ENCODE measurements at regions not wholly inside any gene's neighbourhood (a gene's known extent, or its start where the extent isn't known, plus 50 kb on each side); places are given as distances from the start of the nearest gene placed in this dataset.

DNA sequence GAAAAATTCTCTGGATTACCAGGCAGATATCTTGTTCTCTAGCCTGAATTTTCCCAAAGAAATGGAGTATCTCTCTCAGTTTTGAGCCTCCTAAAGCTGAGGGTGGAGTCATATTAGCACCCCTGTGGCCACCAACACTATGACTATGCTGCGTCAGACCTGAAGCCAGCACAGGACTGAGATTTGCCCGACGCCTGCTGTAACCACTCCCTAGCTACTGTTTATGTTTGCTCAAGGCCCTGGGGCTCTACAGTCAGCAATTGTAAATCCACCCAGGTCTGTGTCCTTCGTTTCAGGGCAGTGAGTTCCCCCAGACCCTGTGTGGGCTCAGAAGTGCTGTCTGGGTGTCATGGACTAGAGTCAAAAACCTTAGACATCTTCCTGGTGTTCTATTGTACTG lies 61.4 kb downstream of the ZXDA start:
- Histone ChIP-seq H3K4me1 (replicated peaks) (no peaks in the 10 kb centered on the region), H3K9me3 (no peaks in the 10 kb centered on the region), H3K4me3 (no peak overlapping the region), H3K27me3 (replicated peaks; ENCODE audit: insufficient read depth) (no peaks in the 10 kb centered on the region), H3K27ac (no peak overlapping the region), H3K36me3 (no peaks in the 10 kb centered on the region)
- intact Hi-C loops (cut with DNase I), result no loop called here
- TF ChIP-seq, protein P1, sequence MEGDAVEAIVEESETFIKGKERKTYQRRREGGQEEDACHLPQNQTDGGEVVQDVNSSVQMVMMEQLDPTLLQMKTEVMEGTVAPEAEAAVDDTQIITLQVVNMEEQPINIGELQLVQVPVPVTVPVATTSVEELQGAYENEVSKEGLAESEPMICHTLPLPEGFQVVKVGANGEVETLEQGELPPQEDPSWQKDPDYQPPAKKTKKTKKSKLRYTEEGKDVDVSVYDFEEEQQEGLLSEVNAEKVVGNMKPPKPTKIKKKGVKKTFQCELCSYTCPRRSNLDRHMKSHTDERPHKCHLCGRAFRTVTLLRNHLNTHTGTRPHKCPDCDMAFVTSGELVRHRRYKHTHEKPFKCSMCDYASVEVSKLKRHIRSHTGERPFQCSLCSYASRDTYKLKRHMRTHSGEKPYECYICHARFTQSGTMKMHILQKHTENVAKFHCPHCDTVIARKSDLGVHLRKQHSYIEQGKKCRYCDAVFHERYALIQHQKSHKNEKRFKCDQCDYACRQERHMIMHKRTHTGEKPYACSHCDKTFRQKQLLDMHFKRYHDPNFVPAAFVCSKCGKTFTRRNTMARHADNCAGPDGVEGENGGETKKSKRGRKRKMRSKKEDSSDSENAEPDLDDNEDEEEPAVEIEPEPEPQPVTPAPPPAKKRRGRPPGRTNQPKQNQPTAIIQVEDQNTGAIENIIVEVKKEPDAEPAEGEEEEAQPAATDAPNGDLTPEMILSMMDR (IDR thresholded peaks at IDR 0.05), result no peak
- no peak for TF ChIP-seq POLR2AphosphoS5 (IDR thresholded peaks at IDR 0.05)
- TF ChIP-seq POLR2A (IDR thresholded peaks at IDR 0.05), result no peak
- DNase-seq (ENCODE audit: low spot score), result no peak
- WGBS, result 79% methylated on average over 4 of the region's 4 CpGs

DNA sequence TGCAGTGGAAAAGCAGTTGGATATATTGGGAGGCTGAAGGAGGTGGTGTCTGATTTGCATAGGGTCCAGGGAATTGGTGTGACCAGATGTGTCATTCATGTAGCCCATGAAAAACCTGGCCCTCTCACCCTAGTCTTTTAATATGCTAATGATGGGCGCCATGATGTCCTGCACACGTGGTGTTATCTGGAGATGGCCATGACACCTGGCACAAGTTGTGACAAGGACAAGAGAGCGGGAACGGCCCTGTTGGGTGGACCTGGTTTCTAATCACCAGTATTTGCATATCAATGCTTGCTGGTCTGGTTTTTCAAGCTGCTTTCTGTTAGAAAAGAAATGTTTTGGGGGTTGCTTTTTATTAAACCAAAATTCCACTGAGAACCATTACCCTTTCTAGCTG lies 87.4 kb downstream of the ZXDA start:
- WGBS, result 80% methylated on average over 2 of the region's 4 CpGs
- Histone ChIP-seq H3K4me1 (replicated peaks) (no peaks in the 10 kb centered on the region), H3K9me3 (no peaks in the 10 kb centered on the region), H3K27ac (no peak overlapping the region), H3K27me3 (replicated peaks; ENCODE audit: insufficient read depth) (no peaks in the 10 kb centered on the region), H3K4me3 (no peak overlapping the region), H3K36me3 (no peaks in the 10 kb centered on the region)
- intact Hi-C loops (cut with DNase I), result loop anchor here (5.0 to 10.0 kb wide), 2 partner anchors 99 to 202 kb away; no protein-coding TSS in a partner anchor
- DNase-seq (ENCODE audit: low spot score), result no peak
- TF ChIP-seq POLR2AphosphoS5 (IDR thresholded peaks at IDR 0.05), result no peak
- TF ChIP-seq POLR2A (IDR thresholded peaks at IDR 0.05), result no peak
- TF ChIP-seq, protein P1 (IDR thresholded peaks at IDR 0.05), result no peak

DNA sequence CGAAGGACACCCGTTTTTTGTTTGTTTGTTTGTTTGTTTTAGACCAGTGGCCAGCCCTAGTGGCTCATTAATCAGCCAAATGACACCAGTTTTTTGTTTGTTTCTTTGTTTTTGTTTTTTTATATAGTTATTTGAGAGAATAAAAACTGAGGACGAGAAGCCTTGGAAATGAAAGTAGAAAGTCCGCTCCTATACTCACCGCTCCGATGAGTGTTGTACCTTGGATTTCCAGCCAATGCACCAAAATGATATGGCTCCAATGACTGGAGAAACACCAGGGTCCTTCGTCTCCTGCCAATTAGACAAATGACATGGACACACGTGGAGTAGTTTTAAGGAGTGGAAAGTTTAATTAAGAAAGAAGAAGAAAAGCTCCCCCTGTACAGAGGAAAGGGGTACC lies 87.9 kb downstream of the ZXDA start:
- DNase-seq (ENCODE audit: low spot score), result no peak
- intact Hi-C loops (cut with DNase I), result loop anchor here (5.0 to 10.0 kb wide), 2 partner anchors 100 to 202 kb away; no protein-coding TSS in a partner anchor
- Histone ChIP-seq H3K4me3 (no peak overlapping the region), H3K27ac (no peak overlapping the region), H3K4me1 (replicated peaks) (no peaks in the 10 kb centered on the region), H3K36me3 (no peaks in the 10 kb centered on the region), H3K9me3 (no peaks in the 10 kb centered on the region), H3K27me3 (replicated peaks; ENCODE audit: insufficient read depth) (no peaks in the 10 kb centered on the region)
- 57% methylated on average over 8 of the region's 8 CpGs for WGBS
- TF ChIP-seq, protein P1 (IDR thresholded peaks at IDR 0.05), result no peak
- no peak for TF ChIP-seq POLR2A (IDR thresholded peaks at IDR 0.05)
- TF ChIP-seq POLR2AphosphoS5 (IDR thresholded peaks at IDR 0.05), result no peak

DNA sequence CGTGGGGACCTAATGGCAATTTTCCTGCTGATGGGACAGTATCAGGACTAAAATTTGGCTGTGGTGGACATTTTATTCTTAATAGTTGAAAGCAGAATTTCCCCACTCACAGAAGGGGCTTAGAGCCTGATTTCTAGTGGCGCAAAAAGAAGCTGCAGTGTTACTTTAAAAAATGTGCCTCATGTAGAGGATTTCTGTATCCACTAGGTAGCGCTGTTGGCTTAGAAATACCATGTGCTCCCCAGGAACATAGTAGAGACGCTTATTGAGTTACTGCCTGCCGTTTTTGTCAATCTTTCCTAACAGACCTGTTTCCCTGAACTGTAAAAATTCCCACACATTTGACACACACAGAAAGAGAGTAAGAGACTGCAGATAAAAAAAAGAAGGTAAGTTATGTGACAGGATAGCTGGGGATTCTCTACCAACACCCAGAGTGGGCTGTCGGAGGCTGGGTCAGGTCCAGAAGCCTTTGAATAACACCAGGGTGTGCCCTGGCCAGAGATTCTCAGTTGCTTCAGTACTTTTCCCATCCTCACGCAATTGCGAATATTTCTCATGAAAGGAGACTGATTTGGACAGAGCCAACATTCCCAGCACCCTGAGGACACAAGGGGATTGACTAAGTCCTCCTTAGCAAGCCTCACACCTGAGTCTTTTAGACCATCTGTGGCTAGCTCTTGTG lies 88.4 kb downstream of the ZXDA start:
- no peak for TF ChIP-seq POLR2AphosphoS5 (IDR thresholded peaks at IDR 0.05)
- TF ChIP-seq, protein P1 (IDR thresholded peaks at IDR 0.05), result peak in 3 of 4 experiments; percentile 52 to 66 (median 63)
- H3K9me3 ChIP-seq, result no peaks in the 10 kb centered on the region
- H3K27me3 ChIP-seq (replicated peaks; ENCODE audit: insufficient read depth), result no peaks in the 10 kb centered on the region
- H3K4me1 ChIP-seq (replicated peaks), result no peaks in the 10 kb centered on the region
- H3K27ac ChIP-seq, result no peak overlapping the region
- DNase-seq (ENCODE audit: low spot score), result peak; percentile 25
- H3K36me3 ChIP-seq, result no peaks in the 10 kb centered on the region
- intact Hi-C loops (cut with DNase I), result loop anchor here (5.0 to 10.0 kb wide), 2 partner anchors 100 to 203 kb away; no protein-coding TSS in a partner anchor
- 14% methylated on average over 8 of the region's 8 CpGs for WGBS
- no peak overlapping the region for H3K4me3 ChIP-seq

DNA sequence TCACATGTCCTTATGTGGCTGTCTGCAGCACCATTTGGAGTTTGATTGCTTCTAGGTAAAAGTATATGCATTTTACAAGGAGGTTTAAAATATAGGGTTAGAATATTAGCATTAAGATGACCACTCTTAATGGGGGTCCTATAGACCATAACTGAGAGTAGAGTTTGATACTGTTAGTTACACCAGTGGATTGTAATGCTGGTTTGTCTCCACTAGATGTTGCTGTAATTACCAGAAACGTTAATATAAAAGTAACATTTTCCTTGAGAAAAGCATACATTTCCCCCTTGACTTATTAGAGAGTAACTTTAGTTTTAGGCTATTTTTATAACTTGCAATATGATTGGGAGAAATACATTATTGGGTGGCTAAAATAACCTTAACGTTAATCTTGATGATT lies 93.0 kb downstream of the ZXDA start:
- no peak overlapping the region for H3K4me3 ChIP-seq
- no peak overlapping the region for H3K27ac ChIP-seq
- no peaks in the 10 kb centered on the region for H3K27me3 ChIP-seq (replicated peaks; ENCODE audit: insufficient read depth)
- intact Hi-C loops (cut with DNase I), result no loop called here
- no peaks in the 10 kb centered on the region for H3K4me1 ChIP-seq (replicated peaks)
- 38% methylated on average over 2 of the region's 2 CpGs for WGBS
- H3K36me3 ChIP-seq, result no peaks in the 10 kb centered on the region
- H3K9me3 ChIP-seq, result no peaks in the 10 kb centered on the region
- no peak for DNase-seq (ENCODE audit: low spot score)
- no peak for TF ChIP-seq POLR2AphosphoS5 (IDR thresholded peaks at IDR 0.05)
- TF ChIP-seq, protein P1 (IDR thresholded peaks at IDR 0.05), result peak in 2 of 4 experiments; percentile 10 to 18
